ENCODE measurements at regions not wholly inside any gene's neighbourhood (a gene's known extent, or its start where the extent isn't known, plus 50 kb on each side); places are given as distances from the start of the nearest gene placed in this dataset.

- Histone ChIP-seq H3K4me1 (ENCODE audit: insufficient read depth, low read length) (no peaks in the 10 kb centered on the region), H3K4me3 (ENCODE audit: low read length) (no peak overlapping the region), H3K4me2 (ENCODE audit: low read length) (no peak overlapping the region), H3K79me2 (ENCODE audit: low read length) (no peaks in the 10 kb centered on the region), H3K27me3 (ENCODE audit: low read length) (peaks cover 8% of the 10 kb centered on the region; the same call in 1 of the 2 replicates), H3K9me3 (ENCODE audit: low read length) (no peaks in the 10 kb centered on the region), H4K20me1 (ENCODE audit: low read length) (no peaks in the 10 kb centered on the region), H3K27ac (ENCODE audit: low read length) (no peak overlapping the region), H3K36me3 (ENCODE audit: low read depth, low read length) (no peaks in the 10 kb centered on the region), H3F3A (ENCODE audit: low read length, unreplicated experiment) (no peaks in the 10 kb centered on the region), H3K9ac (ENCODE audit: low read length) (no peak overlapping the region), H2AFZ (ENCODE audit: low read length) (no peak overlapping the region), H3K9me2 (replicated peaks; ENCODE audit: low read length) (no peaks in the 10 kb centered on the region)
- intact Hi-C loops (cut with micrococcal nuclease): no loop called here
- no peak for TF ChIP-seq EZH2phosphoT487 (IDR thresholded peaks at IDR 0.05; ENCODE audit: borderline replicate concordance, low read length)
- TF ChIP-seq, protein P1, sequence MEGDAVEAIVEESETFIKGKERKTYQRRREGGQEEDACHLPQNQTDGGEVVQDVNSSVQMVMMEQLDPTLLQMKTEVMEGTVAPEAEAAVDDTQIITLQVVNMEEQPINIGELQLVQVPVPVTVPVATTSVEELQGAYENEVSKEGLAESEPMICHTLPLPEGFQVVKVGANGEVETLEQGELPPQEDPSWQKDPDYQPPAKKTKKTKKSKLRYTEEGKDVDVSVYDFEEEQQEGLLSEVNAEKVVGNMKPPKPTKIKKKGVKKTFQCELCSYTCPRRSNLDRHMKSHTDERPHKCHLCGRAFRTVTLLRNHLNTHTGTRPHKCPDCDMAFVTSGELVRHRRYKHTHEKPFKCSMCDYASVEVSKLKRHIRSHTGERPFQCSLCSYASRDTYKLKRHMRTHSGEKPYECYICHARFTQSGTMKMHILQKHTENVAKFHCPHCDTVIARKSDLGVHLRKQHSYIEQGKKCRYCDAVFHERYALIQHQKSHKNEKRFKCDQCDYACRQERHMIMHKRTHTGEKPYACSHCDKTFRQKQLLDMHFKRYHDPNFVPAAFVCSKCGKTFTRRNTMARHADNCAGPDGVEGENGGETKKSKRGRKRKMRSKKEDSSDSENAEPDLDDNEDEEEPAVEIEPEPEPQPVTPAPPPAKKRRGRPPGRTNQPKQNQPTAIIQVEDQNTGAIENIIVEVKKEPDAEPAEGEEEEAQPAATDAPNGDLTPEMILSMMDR (conservative IDR thresholded peaks at IDR 0.05; ENCODE audit: low read depth, low read length): no peak
- no peak for TF ChIP-seq EZH2 (IDR thresholded peaks at IDR 0.05; ENCODE audit: low read length, unreplicated experiment)
- DNase-seq (no peak), ATAC-seq (no peak)
- ChIA-PET POLR2A (ENCODE audit: unreplicated experiment) (no interaction called here), CTCF (no interaction called here)
- no TSS peak for BruUV-seq (replicated peaks)
Observed at GRCh38 chr1:95927061-95927460, 693.1 kb downstream of the RWDD3 start.

DNA sequence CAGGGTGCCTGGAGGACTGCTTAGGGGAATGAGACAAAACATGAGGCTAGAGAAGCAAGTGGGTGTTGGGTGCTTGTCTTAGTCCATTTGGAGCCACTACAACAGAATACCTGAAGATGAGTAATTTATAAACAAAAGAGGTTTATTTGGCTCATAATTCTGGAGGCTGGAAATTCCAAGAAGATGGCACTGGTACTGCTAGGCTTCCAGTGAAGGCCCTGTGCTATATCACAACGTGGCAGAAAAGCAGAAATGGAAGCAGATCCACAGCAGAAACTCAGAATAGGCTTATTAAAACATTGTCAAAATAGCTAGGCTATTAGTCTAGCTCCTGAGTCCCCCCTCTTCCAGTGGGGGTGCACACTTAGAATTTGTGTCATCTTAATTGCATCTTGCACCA lies 701.7 kb downstream of the RWDD3 start:
- POLR2A ChIA-PET (ENCODE audit: unreplicated experiment): no interaction called here
- CTCF ChIA-PET: no interaction called here
- no peak overlapping the region for H3K27ac ChIP-seq (ENCODE audit: low read length)
- H3K9ac ChIP-seq (ENCODE audit: low read length): no peak overlapping the region
- H3K9me3 ChIP-seq (ENCODE audit: low read length): no peaks in the 10 kb centered on the region
- no peaks in the 10 kb centered on the region for H3K9me2 ChIP-seq (replicated peaks; ENCODE audit: low read length)
- H3K4me3 ChIP-seq (ENCODE audit: low read length): no peak overlapping the region
- H3F3A ChIP-seq (ENCODE audit: low read length, unreplicated experiment): no peaks in the 10 kb centered on the region
- no peaks in the 10 kb centered on the region for H3K4me1 ChIP-seq (ENCODE audit: insufficient read depth, low read length)
- peaks cover 4% of the 10 kb centered on the region; the same call in 1 of the 2 replicates for H3K27me3 ChIP-seq (ENCODE audit: low read length)
- H2AFZ ChIP-seq (ENCODE audit: low read length): no peak overlapping the region
- no peak for DNase-seq
- TF ChIP-seq, protein P1 (conservative IDR thresholded peaks at IDR 0.05; ENCODE audit: low read depth, low read length): no peak
- TF ChIP-seq EZH2 (IDR thresholded peaks at IDR 0.05; ENCODE audit: low read length, unreplicated experiment): no peak
- no peak for TF ChIP-seq EZH2phosphoT487 (IDR thresholded peaks at IDR 0.05; ENCODE audit: borderline replicate concordance, low read length)
- no peak for ATAC-seq
- H3K36me3 ChIP-seq (ENCODE audit: low read depth, low read length): no peaks in the 10 kb centered on the region
- intact Hi-C loops (cut with micrococcal nuclease): no loop called here
- no peaks in the 10 kb centered on the region for H3K79me2 ChIP-seq (ENCODE audit: low read length)
- no peaks in the 10 kb centered on the region for H4K20me1 ChIP-seq (ENCODE audit: low read length)
- BruUV-seq (replicated peaks): no TSS peak
- H3K4me2 ChIP-seq (ENCODE audit: low read length): no peak overlapping the region

- Histone ChIP-seq H3K9me3 (ENCODE audit: low read length) (no peaks in the 10 kb centered on the region), H3K4me1 (ENCODE audit: insufficient read depth, low read length) (no peaks in the 10 kb centered on the region), H3K79me2 (ENCODE audit: low read length) (no peaks in the 10 kb centered on the region), H3K27me3 (ENCODE audit: low read length) (peaks cover 4% of the 10 kb centered on the region; the same call in 1 of the 2 replicates), H3K27ac (ENCODE audit: low read length) (no peak overlapping the region), H2AFZ (ENCODE audit: low read length) (no peak overlapping the region), H3K4me2 (ENCODE audit: low read length) (no peak overlapping the region), H4K20me1 (ENCODE audit: low read length) (no peaks in the 10 kb centered on the region), H3K36me3 (ENCODE audit: low read depth, low read length) (no peaks in the 10 kb centered on the region), H3F3A (ENCODE audit: low read length, unreplicated experiment) (no peaks in the 10 kb centered on the region), H3K9me2 (replicated peaks; ENCODE audit: low read length) (no peaks in the 10 kb centered on the region), H3K4me3 (ENCODE audit: low read length) (no peak overlapping the region), H3K9ac (ENCODE audit: low read length) (no peak overlapping the region)
- ChIA-PET CTCF (no interaction called here), POLR2A (ENCODE audit: unreplicated experiment) (no interaction called here)
- DNase-seq (no peak), ATAC-seq (no peak)
- BruUV-seq (replicated peaks): no TSS peak
- intact Hi-C loops (cut with micrococcal nuclease): no loop called here
- TF ChIP-seq EZH2phosphoT487 (IDR thresholded peaks at IDR 0.05; ENCODE audit: borderline replicate concordance, low read length) (no peak), EZH2 (IDR thresholded peaks at IDR 0.05; ENCODE audit: low read length, unreplicated experiment) (no peak)
- TF ChIP-seq, protein P1 (conservative IDR thresholded peaks at IDR 0.05; ENCODE audit: low read depth, low read length): no peak
Observed at GRCh38 chr1:95941121-95941798, 707.2 kb downstream of the RWDD3 start.
